B cell (primary cell): ENCODE measurements at regions not wholly inside any gene's neighbourhood (a gene's known extent, or its start where the extent isn't known, plus 50 kb on each side); places are given as distances from the start of the nearest gene placed in this dataset.

Experiments
- EZH2 ChIP-seq: IDR thresholded peaks from 2 replicates; pipeline ENCODE4 v1.6.1; 2012; ENCODE audit warnings: borderline replicate concordance, low read depth, mild to moderate bottlenecking, moderate library complexity, low read length; ENCODE audit not compliant: insufficient read depth, poor library complexity, severe bottlenecking
- TF ChIP-seq, protein P1 (sequence below): fragments of 200-600 bp; IDR thresholded peaks from one replicate; pipeline ENCODE4 v1.8.0; 2022; ENCODE audit warnings: antibody characterized with exemption, mild to moderate bottlenecking

GRCh38 chr4:57989430-57989829 is 879.2 kb upstream of the IGFBP7 start:
- TF ChIP-seq, protein P1, sequence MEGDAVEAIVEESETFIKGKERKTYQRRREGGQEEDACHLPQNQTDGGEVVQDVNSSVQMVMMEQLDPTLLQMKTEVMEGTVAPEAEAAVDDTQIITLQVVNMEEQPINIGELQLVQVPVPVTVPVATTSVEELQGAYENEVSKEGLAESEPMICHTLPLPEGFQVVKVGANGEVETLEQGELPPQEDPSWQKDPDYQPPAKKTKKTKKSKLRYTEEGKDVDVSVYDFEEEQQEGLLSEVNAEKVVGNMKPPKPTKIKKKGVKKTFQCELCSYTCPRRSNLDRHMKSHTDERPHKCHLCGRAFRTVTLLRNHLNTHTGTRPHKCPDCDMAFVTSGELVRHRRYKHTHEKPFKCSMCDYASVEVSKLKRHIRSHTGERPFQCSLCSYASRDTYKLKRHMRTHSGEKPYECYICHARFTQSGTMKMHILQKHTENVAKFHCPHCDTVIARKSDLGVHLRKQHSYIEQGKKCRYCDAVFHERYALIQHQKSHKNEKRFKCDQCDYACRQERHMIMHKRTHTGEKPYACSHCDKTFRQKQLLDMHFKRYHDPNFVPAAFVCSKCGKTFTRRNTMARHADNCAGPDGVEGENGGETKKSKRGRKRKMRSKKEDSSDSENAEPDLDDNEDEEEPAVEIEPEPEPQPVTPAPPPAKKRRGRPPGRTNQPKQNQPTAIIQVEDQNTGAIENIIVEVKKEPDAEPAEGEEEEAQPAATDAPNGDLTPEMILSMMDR: no peak
- no peak for TF ChIP-seq EZH2
